Loucy (cell line): ENCODE measurements at regions not wholly inside any gene's neighbourhood (a gene's known extent, or its start where the extent isn't known, plus 50 kb on each side); places are given as distances from the start of the nearest gene placed in this dataset.

Source experiments
- H2AFZ ChIP-seq: fragments of 200-600 bp; sonication (generic); 2 replicates; pipeline ENCODE4 v1.6.0; 2016; ENCODE audit warnings: antibody characterized with exemption, mild to moderate bottlenecking, low read length, moderate library complexity
- H3F3A ChIP-seq: fragments of 200-600 bp; 2 replicates; pipeline ENCODE4 v1.6.0; 2016; ENCODE audit warnings: antibody characterized with exemption, low read depth, mild to moderate bottlenecking
- H3K27me3 ChIP-seq: fragments of 200-600 bp; sonication (generic); 2 replicates; pipeline ENCODE4 v1.6.1; 2014; ENCODE audit warnings: low read length, mild to moderate bottlenecking; ENCODE audit not compliant: insufficient read depth, poor library complexity, severe bottlenecking
- H3K36me3 ChIP-seq: fragments of 200-600 bp; sonication (generic); 2 replicates; pipeline ENCODE4 v1.6.1; 2016; ENCODE audit warnings: low read length; ENCODE audit not compliant: insufficient read depth
- H3K4me1 ChIP-seq: fragments of 200-600 bp; sonication (generic); 2 replicates; pipeline ENCODE4 v1.5.1; 2014; ENCODE audit warnings: low read length, mild to moderate bottlenecking; ENCODE audit not compliant: insufficient read depth, poor library complexity, severe bottlenecking
- H3K4me2 ChIP-seq: fragments of 200-600 bp; sonication (generic); 2 replicates; pipeline ENCODE4 v1.6.0; 2014; ENCODE audit warnings: antibody characterized with exemption, low read length, low read depth, mild to moderate bottlenecking; ENCODE audit not compliant: poor library complexity, severe bottlenecking
- H3K4me3 ChIP-seq: fragments of 200-600 bp; sonication (generic); 2 replicates; pipeline ENCODE4 v1.5.1; 2014; ENCODE audit warnings: low read length, mild to moderate bottlenecking, mixed read lengths; ENCODE audit not compliant: poor library complexity, severe bottlenecking
- H3K79me2 ChIP-seq: fragments of 200-600 bp; sonication (generic); 2 replicates; pipeline ENCODE4 v1.6.1; 2014; ENCODE audit warnings: low read length; ENCODE audit not compliant: insufficient read depth
- H3K9ac ChIP-seq: fragments of 200-600 bp; sonication (generic); 2 replicates; pipeline ENCODE4 v1.6.0; 2014; ENCODE audit warnings: mild to moderate bottlenecking, low read depth, low read length, moderate library complexity; ENCODE audit not compliant: poor library complexity, severe bottlenecking
- H3K9me2 ChIP-seq: fragments of 200-600 bp; sonication (generic); replicated peaks from 2 replicates; pipeline ENCODE4 v1.6.1; 2016; ENCODE audit warnings: low read depth, low read length, mixed read lengths
- H3K9me3 ChIP-seq: fragments of 200-600 bp; sonication (generic); 2 replicates; pipeline ENCODE4 v1.6.1; 2014; ENCODE audit warnings: mild to moderate bottlenecking, antibody characterized with exemption, low read length, low read depth; ENCODE audit not compliant: insufficient read depth
- H4K20me1 ChIP-seq: fragments of 200-600 bp; sonication (generic); 2 replicates; pipeline ENCODE4 v1.6.0; 2014; ENCODE audit warnings: antibody characterized with exemption, low read length, mild to moderate bottlenecking; ENCODE audit not compliant: insufficient read depth, poor library complexity, severe bottlenecking
- EZH2phosphoT487 ChIP-seq: fragments of 200-600 bp; IDR thresholded peaks from 2 replicates; pipeline ENCODE4 v1.6.1; 2018; ENCODE audit warnings: antibody characterized with exemption, mild to moderate bottlenecking, moderate library complexity, borderline replicate concordance
- TF ChIP-seq, protein P1 (sequence below): fragments of 200-600 bp; sonication (generic); conservative IDR thresholded peaks from 2 replicates; pipeline ENCODE4 v1.5.1; 2014; ENCODE audit warnings: mild to moderate bottlenecking, antibody characterized with exemption, low read length

DNA sequence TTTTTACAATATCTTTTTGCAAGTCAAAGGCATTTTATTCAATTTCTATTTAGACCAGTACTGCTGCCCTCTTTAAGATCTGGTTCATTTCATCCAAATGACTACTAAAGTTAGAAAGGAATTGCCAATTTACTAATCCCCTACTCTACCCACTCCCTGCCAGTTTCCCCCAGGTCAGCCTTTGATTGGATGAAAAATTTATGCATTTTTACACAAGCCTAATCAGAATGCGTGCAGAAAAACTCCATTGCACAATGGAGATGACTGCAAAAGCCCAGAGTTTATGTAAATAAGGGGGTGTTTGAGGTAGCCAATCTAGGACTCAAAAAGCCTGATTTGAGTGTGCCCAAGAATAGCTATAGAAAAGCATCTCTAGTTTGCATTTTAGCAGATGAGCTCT is 310.6 kb downstream of the PABPC4L start:
- Histone ChIP-seq H3K27me3 (no peaks in the 10 kb centered on the region), H3K4me3 (no peak overlapping the region), H4K20me1 (no peaks in the 10 kb centered on the region), H3K4me2 (no peak overlapping the region), H3K9ac (no peak overlapping the region), H3K79me2 (no peaks in the 10 kb centered on the region), H3K36me3 (no peaks in the 10 kb centered on the region), H3K9me3 (no peaks in the 10 kb centered on the region), H3K4me1 (no peaks in the 10 kb centered on the region), H3K9me2 (no peaks in the 10 kb centered on the region), H3F3A (no peaks in the 10 kb centered on the region), H2AFZ (no peak overlapping the region)
- TF ChIP-seq EZH2phosphoT487, result no peak
- TF ChIP-seq, protein P1, sequence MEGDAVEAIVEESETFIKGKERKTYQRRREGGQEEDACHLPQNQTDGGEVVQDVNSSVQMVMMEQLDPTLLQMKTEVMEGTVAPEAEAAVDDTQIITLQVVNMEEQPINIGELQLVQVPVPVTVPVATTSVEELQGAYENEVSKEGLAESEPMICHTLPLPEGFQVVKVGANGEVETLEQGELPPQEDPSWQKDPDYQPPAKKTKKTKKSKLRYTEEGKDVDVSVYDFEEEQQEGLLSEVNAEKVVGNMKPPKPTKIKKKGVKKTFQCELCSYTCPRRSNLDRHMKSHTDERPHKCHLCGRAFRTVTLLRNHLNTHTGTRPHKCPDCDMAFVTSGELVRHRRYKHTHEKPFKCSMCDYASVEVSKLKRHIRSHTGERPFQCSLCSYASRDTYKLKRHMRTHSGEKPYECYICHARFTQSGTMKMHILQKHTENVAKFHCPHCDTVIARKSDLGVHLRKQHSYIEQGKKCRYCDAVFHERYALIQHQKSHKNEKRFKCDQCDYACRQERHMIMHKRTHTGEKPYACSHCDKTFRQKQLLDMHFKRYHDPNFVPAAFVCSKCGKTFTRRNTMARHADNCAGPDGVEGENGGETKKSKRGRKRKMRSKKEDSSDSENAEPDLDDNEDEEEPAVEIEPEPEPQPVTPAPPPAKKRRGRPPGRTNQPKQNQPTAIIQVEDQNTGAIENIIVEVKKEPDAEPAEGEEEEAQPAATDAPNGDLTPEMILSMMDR, result no peak

DNA sequence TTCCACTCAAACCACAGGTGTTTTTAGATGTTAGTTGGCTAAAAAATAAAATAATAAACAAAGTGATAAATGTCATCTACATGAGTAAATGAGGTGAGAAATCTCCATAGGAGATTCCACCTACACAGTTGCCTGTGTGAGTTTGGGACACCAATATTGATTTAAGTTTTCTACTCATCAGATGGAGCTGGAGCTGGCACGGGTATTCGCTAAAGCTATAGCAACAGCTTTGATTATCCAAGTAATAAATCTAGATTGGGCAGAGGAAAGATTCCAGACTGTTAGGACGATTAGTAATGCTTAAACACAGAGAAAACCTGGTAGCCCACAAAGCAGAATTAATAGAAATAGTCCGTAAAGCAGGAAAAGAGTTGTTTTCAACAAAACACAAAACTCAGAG is 313.9 kb downstream of the PABPC4L start:
- no peak overlapping the region for H3K4me3 ChIP-seq
- H3K4me2 ChIP-seq, result no peak overlapping the region
- H4K20me1 ChIP-seq, result no peaks in the 10 kb centered on the region
- TF ChIP-seq, protein P1, result no peak
- TF ChIP-seq EZH2phosphoT487, result no peak
- no peaks in the 10 kb centered on the region for H3K9me2 ChIP-seq
- H3K36me3 ChIP-seq, result no peaks in the 10 kb centered on the region
- no peak overlapping the region for H3K9ac ChIP-seq
- no peaks in the 10 kb centered on the region for H3K9me3 ChIP-seq
- no peaks in the 10 kb centered on the region for H3K79me2 ChIP-seq
- H3K27me3 ChIP-seq, result no peaks in the 10 kb centered on the region
- no peak overlapping the region for H2AFZ ChIP-seq
- no peaks in the 10 kb centered on the region for H3F3A ChIP-seq
- no peaks in the 10 kb centered on the region for H3K4me1 ChIP-seq

DNA sequence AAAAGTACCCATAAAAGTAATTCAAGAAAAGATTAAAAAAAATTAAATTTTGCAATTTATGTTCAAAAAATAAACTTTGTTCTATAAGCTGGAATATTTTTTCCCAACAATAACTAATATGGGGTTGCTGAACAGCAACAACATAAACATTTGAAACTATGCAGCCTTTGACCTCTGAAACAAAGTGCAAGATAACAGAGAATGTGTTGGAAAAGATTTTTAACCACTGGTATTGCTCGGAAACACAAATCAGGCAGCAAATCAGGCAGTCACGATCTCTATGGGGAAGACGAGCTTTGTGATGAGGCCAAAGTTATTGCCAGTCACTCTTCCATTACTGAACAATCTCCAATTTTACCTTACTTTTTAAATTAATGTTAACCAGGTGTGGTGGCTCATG is 332.1 kb downstream of the PABPC4L start:
- Histone ChIP-seq H4K20me1 (no peaks in the 10 kb centered on the region), H3K9me2 (no peaks in the 10 kb centered on the region), H3K4me3 (no peak overlapping the region), H3F3A (no peaks in the 10 kb centered on the region), H2AFZ (no peak overlapping the region), H3K9ac (no peak overlapping the region), H3K36me3 (no peaks in the 10 kb centered on the region), H3K4me1 (no peaks in the 10 kb centered on the region), H3K4me2 (no peak overlapping the region), H3K27me3 (no peaks in the 10 kb centered on the region), H3K79me2 (no peaks in the 10 kb centered on the region), H3K9me3 (no peaks in the 10 kb centered on the region)
- TF ChIP-seq, protein P1, result no peak
- no peak for TF ChIP-seq EZH2phosphoT487
